Spleen (tissue), 11 donors: ENCODE measurements at regions not wholly inside any gene's neighbourhood (a gene's known extent, or its start where the extent isn't known, plus 50 kb on each side); places are given as distances from the start of the nearest gene placed in this dataset.

Experiments
- DNase-seq: peaks from one replicate; pipeline ENCODE4 v3.0.0-alpha.2; 2020
- H3K27ac ChIP-seq, 8 donors: fragments of 200-600 bp; sonication (generic) in 7 of 8; 1 replicate in 4 of 8; 2 replicates in 4 of 8; pipeline versions ENCODE4 v1.5.0 to v1.8.0; 2016 to 2021; ENCODE audit warnings: inconsistent platforms in 4 of 8, mild to moderate bottlenecking in 4 of 8, moderate library complexity in 1 of 8
- H3K27me3 ChIP-seq, 7 donors: fragments of 200-600 bp; sonication (generic) in 6 of 7; replicated peaks in 1 of 7; 1 replicate in 4 of 7; 2 replicates in 3 of 7; pipeline versions ENCODE4 v1.5.0 to v1.8.0; 2016 to 2021; ENCODE audit warnings: inconsistent platforms in 3 of 7, mild to moderate bottlenecking in 1 of 7
- H3K36me3 ChIP-seq, 6 donors: fragments of 200-600 bp; sonication (generic) in 5 of 6; 1 replicate in 4 of 6; 2 replicates in 2 of 6; pipeline versions ENCODE4 v1.5.0 to v1.8.0; 2016 to 2021; ENCODE audit warnings: inconsistent platforms in 2 of 6
- H3K4me1 ChIP-seq, 6 donors: fragments of 200-600 bp; sonication (generic) in 5 of 6; 1 replicate in 3 of 6; 2 replicates in 3 of 6; pipeline versions ENCODE4 v1.5.0 to v1.8.0; 2016 to 2021; ENCODE audit warnings: inconsistent platforms in 3 of 6
- H3K4me3 ChIP-seq, 8 donors: fragments of 200-600 bp; sonication (generic) in 7 of 8; 1 replicate in 4 of 8; 2 replicates in 4 of 8; pipeline versions ENCODE4 v1.5.0 to v1.8.0; 2016 to 2021; ENCODE audit warnings: inconsistent platforms in 4 of 8, mild to moderate bottlenecking in 4 of 8, moderate library complexity in 2 of 8
- H3K9me3 ChIP-seq, 8 donors: fragments of 200-600 bp; sonication (generic) in 7 of 8; 1 replicate in 4 of 8; 2 replicates in 4 of 8; pipeline versions ENCODE4 v1.5.0 to v1.8.0; 2016 to 2021; ENCODE audit warnings: inconsistent platforms in 4 of 8
- CTCF ChIP-seq, 11 experiments: fragments of 200-600 bp in 7 of 11; fragments of 450-650 bp in 4 of 11; sonication (generic) in 4 of 11; IDR thresholded peaks in 8 of 11; conservative IDR thresholded peaks in 3 of 11; 1 replicate in 7 of 11; 2 replicates in 4 of 11; pipeline versions ENCODE4 v1.4.0 to v1.8.0; 2016 to 2021; ENCODE audit warnings: antibody characterized with exemption in 11 of 11, inconsistent platforms in 4 of 11, mild to moderate bottlenecking in 1 of 11
- POLR2A ChIP-seq, 3 donors: fragments of 450-650 bp; IDR thresholded peaks; one replicate each; pipeline ENCODE4 v1.5.1; 2017; ENCODE audit warnings: antibody characterized with exemption in 3 of 3, mild to moderate bottlenecking in 1 of 3
- POLR2AphosphoS5 ChIP-seq, 3 donors: sonication (generic); formaldehyde crosslinking; IDR thresholded peaks; one replicate each; pipeline ENCODE4 v1.5.1; 2017; ENCODE audit warnings: antibody characterized with exemption in 3 of 3
- WGBS, 5 donors: extraction: QIAGEN DNeasy Blood & Tissue Kit in 3 of 5; methylation state at CpG; one replicate each; pipeline versions ENCODE4 v1.1.5 to v1.1.7; 2013 to 2018; 5-methylcytosine and 5-hydroxymethylcytosine counted together
- intact Hi-C: fragments of 100-400 bp; cut with DNase I; formaldehyde crosslinking; loops from one replicate; pipeline ENCODE4 v1.15.0; 2023; ENCODE audit warnings: low total_unique reads
- donor health status: healthy with polysubstance abuse.
- donor health status: DM: no; HTN: no; CAD: no; lungs with moderate emphysema.
- donor health status: DM: no; HTN: no; CAD: no.
- donor health status: Bipolar disorder and iron deficiency.
- donor health status: healthy.
- donor health status: DM: no; HTN: no; CAD: no.
- donor health status: DM: yes; HTN: yes; CAD: no.

- no peaks in the 10 kb centered on the region for H3K36me3 ChIP-seq
- no peaks in the 10 kb centered on the region for H3K4me1 ChIP-seq
- H3K27me3 ChIP-seq = no peaks in the 10 kb centered on the region
- no peak overlapping the region for H3K4me3 ChIP-seq
- intact Hi-C loops = no loop called here
- 65 to 87% (median 83%) methylated on average over 11 of the region's 11 CpGs for WGBS, 5 donors
- peaks cover 0 to 55% (median 23%) of the 10 kb centered on the region in 8 donors for H3K9me3 ChIP-seq
- no peak overlapping the region for H3K27ac ChIP-seq
- TF ChIP-seq CTCF (IDR thresholded peaks at IDR 0.05 in 8 of 11, conservative IDR thresholded peaks at IDR 0.05 in 3 of 11) (no peak), POLR2A (IDR thresholded peaks at IDR 0.05) (no peak), POLR2AphosphoS5 (IDR thresholded peaks at IDR 0.05) (no peak)
- no peak for DNase-seq
Observed at GRCh38 chr5:173420108-173420507, 91.9 kb upstream of the STC2 start.

DNA sequence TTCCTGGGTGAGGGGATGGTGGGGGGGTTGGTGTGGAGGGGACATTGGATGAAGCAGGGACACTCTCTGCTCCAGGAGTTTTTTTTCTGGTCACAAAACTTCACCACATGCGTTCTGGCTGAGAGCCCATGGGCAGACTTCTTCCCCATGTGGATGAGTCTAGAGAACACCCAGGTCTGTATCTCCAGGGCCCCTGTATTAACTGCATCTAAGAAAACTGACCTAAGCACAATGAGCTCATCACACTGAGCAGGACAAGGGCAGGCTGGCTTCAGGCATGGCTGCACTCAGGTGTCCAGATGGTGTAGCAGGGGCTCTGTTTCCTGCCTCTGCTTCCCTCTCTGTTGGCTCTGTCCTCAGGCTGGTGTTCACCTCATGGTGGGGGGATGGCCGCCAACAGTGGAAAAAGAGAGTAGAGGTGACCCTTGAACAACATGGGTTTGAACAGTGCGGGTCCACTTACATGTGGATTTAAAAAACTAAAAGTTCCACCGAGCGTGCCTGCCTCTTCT, 85.3 kb upstream of the STC2 start:
- 79 to 97% (median 90%) methylated on average over 5 of the region's 5 CpGs for WGBS, 5 donors
- TF ChIP-seq CTCF (IDR thresholded peaks at IDR 0.05 in 8 of 11, conservative IDR thresholded peaks at IDR 0.05 in 3 of 11) = no peak
- Histone ChIP-seq H3K9me3 (peaks cover 0 to 13% (median 0%) of the 10 kb centered on the region in 8 donors), H3K4me3 (no peak overlapping the region), H3K36me3 (no peaks in the 10 kb centered on the region), H3K4me1 (no peaks in the 10 kb centered on the region), H3K27ac (no peak overlapping the region), H3K27me3 (peaks cover 0 to 28% (median 0%) of the 10 kb centered on the region in 7 donors)
- no peak for DNase-seq
- intact Hi-C loops = no loop called here

- no peak for DNase-seq
- H3K36me3 ChIP-seq = no peaks in the 10 kb centered on the region
- no peak overlapping the region for H3K4me3 ChIP-seq
- no peak for TF ChIP-seq POLR2AphosphoS5 (IDR thresholded peaks at IDR 0.05)
- H3K9me3 ChIP-seq = peaks cover 0 to 13% (median 0%) of the 10 kb centered on the region in 8 donors
- intact Hi-C loops = no loop called here
- H3K27me3 ChIP-seq = peaks cover 0 to 28% (median 0%) of the 10 kb centered on the region in 7 donors
- no peaks in the 10 kb centered on the region for H3K4me1 ChIP-seq
- no peak overlapping the region for H3K27ac ChIP-seq
- WGBS, 5 donors = 79 to 88% (median 85%) methylated on average over 12 of the region's 12 CpGs
Observed at GRCh38 chr5:173412566-173412965, 84.4 kb upstream of the STC2 start.

DNA sequence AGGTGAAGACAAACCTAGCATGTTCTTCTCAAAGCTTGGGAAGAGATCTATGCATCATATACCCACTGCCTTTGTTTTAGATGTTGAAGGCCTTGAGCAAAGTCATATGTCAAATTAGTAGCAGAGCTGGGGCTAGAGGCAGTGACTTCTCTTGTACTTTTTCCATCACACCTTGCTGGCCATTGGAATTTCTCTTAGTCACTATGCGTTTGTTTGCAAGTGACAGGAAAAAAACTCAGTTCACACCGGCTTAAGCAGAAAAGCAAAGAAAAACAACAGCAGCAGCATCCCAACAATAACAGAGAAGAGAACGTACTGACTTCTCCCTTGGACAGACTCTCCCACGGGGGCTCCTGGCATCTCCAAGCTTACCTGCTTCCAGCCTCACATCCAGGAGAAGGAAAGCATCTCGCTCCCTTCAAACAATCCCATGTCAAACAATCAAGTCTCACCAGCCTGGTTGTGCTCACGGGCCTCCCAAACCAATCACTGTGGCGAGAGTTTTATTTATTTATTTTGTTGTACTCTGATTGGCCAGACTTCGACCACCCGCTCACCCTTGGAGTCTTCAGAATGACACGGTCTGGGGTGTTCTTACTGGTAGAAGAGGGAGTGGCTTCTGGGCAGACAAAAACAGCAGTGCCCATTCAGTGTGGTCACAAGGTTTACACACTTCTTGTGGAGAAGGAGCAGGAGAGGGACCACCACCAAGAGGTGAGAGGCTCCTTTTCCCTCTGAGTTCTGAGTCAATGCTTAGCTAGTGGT, 83.8 kb upstream of the STC2 start:
- Histone ChIP-seq H3K4me1 (no peaks in the 10 kb centered on the region), H3K9me3 (peaks cover 0 to 13% (median 0%) of the 10 kb centered on the region in 8 donors), H3K27ac (no peak overlapping the region), H3K36me3 (no peaks in the 10 kb centered on the region), H3K27me3 (peaks cover 0 to 28% (median 0%) of the 10 kb centered on the region in 7 donors), H3K4me3 (no peak overlapping the region)
- intact Hi-C loops = no loop called here
- TF ChIP-seq CTCF (IDR thresholded peaks at IDR 0.05 in 8 of 11, conservative IDR thresholded peaks at IDR 0.05 in 3 of 11) = no peak
- TF ChIP-seq POLR2A (IDR thresholded peaks at IDR 0.05) = no peak
- TF ChIP-seq POLR2AphosphoS5 (IDR thresholded peaks at IDR 0.05) = no peak
- 69 to 84% (median 76%) methylated on average over 10 of the region's 10 CpGs for WGBS, 5 donors
- no peak for DNase-seq
